ENCODE measurements at regions not wholly inside any gene's neighbourhood (a gene's known extent, or its start where the extent isn't known, plus 50 kb on each side); places are given as distances from the start of the nearest gene placed in this dataset.

- TF ChIP-seq CTCF (IDR thresholded peaks at IDR 0.05; ENCODE audit: insufficient read depth, low read depth, low read length) (no peak), EZH2 (IDR thresholded peaks at IDR 0.05; ENCODE audit: insufficient read depth, low read length) (no peak)
These were observed 475.2 kb upstream of the UBE2E3 start for GRCh38 chr2:180505203-180505602.

All from astrocyte (in vitro differentiated cells and primary cell).